ENCODE measurements at regions not wholly inside any gene's neighbourhood (a gene's known extent, or its start where the extent isn't known, plus 50 kb on each side); places are given as distances from the start of the nearest gene placed in this dataset.

GRCh38 chr7:24501443-24502134, 71.7 kb upstream of the PALS2 start:
- intact Hi-C loops (cut with DNase I), result no loop called here
- DNase-seq (ENCODE audit: missing footprints) (no peak), ATAC-seq (no peak)

- intact Hi-C loops (cut with DNase I), result no loop called here
- DNase-seq (ENCODE audit: missing footprints), result no peak
- no peak for ATAC-seq
Observed at GRCh38 chr7:24502135-24502488, 71.1 kb upstream of the PALS2 start.

GRCh38 chr7:24503506-24503905, 69.7 kb upstream of the PALS2 start:
- no peak for DNase-seq (ENCODE audit: missing footprints)
- intact Hi-C loops (cut with DNase I), result no loop called here
- no peak for ATAC-seq

- intact Hi-C loops (cut with DNase I), result no loop called here
- DNase-seq (ENCODE audit: missing footprints) (no peak), ATAC-seq (no peak)
Observed at GRCh38 chr7:24504040-24504439, 69.2 kb upstream of the PALS2 start.

GRCh38 chr7:24504836-24505235, 68.4 kb upstream of the PALS2 start:
- intact Hi-C loops (cut with DNase I), result no loop called here
- ATAC-seq, result no peak
- no peak for DNase-seq (ENCODE audit: missing footprints)

- ATAC-seq, result no peak
- intact Hi-C loops (cut with DNase I), result no loop called here
- no peak for DNase-seq (ENCODE audit: missing footprints)
Observed at GRCh38 chr7:24505968-24506367, 67.3 kb upstream of the PALS2 start.

- intact Hi-C loops (cut with DNase I), result no loop called here
- DNase-seq (ENCODE audit: missing footprints), result no peak
- no peak for ATAC-seq
Observed at GRCh38 chr7:24508316-24508715, 64.9 kb upstream of the PALS2 start.

- ATAC-seq (no peak), DNase-seq (ENCODE audit: missing footprints) (no peak)
- intact Hi-C loops (cut with DNase I), result no loop called here
Observed at GRCh38 chr7:24510759-24511158, 62.5 kb upstream of the PALS2 start.

GRCh38 chr7:24517166-24517565, 56.1 kb upstream of the PALS2 start:
- ATAC-seq (no peak), DNase-seq (ENCODE audit: missing footprints) (no peak)
- intact Hi-C loops (cut with DNase I), result no loop called here

GRCh38 chr7:24521917-24522623, 51.2 kb upstream of the PALS2 start:
- ATAC-seq (no peak), DNase-seq (ENCODE audit: missing footprints) (no peak)
- intact Hi-C loops (cut with DNase I), result no loop called here

Measured in Right ventricle myocardium inferior (tissue), 1 donor.